Cardiac muscle cell (in vitro differentiated cells and primary cell): ENCODE measurements at regions not wholly inside any gene's neighbourhood (a gene's known extent, or its start where the extent isn't known, plus 50 kb on each side); places are given as distances from the start of the nearest gene placed in this dataset.
"Not testable (repeated sequence)": the region's sequence is repeated elsewhere in the genome, so short reads cannot be mapped to it uniquely, and the experiment has no call there.

ENCODE experiments used
- DNase-seq, 2 donors: peaks; one replicate each; pipeline versions ENCODE4 v3.0.0 to v3.0.0-alpha.2; 2010 to 2017; ENCODE audit warnings: low read depth in 1 of 2, low spot score in 1 of 2
- H3K27ac ChIP-seq: fragments of 200-600 bp; sonication (generic); 2 replicates; pipeline ENCODE4 v1.5.1; 2016
- H3K27me3 ChIP-seq: fragments of 200-600 bp; sonication (generic); 2 replicates; pipeline ENCODE4 v1.6.0; 2016; ENCODE audit warnings: control low read depth
- H3K36me3 ChIP-seq: fragments of 200-600 bp; sonication (generic); 2 replicates; pipeline ENCODE4 v1.5.1; 2016; ENCODE audit warnings: control low read depth
- H3K4me1 ChIP-seq: fragments of 200-600 bp; sonication (generic); 2 replicates; pipeline ENCODE4 v1.8.1; 2017; ENCODE audit warnings: low read depth, mild to moderate bottlenecking, mixed run types
- H3K4me3 ChIP-seq: fragments of 200-600 bp; sonication (generic); 2 replicates; pipeline ENCODE4 v1.5.1; 2016; ENCODE audit warnings: mild to moderate bottlenecking
- H3K9me3 ChIP-seq: fragments of 200-600 bp; sonication (generic); 2 replicates; pipeline ENCODE4 v1.5.1; 2017; ENCODE audit warnings: low read depth, mild to moderate bottlenecking, control low read depth
- CTCF ChIP-seq: IDR thresholded peaks from 2 replicates; pipeline ENCODE4 v1.5.1; 2012; ENCODE audit warnings: low read depth, mild to moderate bottlenecking, low read length

- no peak for DNase-seq
- no peak for TF ChIP-seq CTCF
- no peaks in the 10 kb centered on the region for H3K27me3 ChIP-seq
- H3K4me1 ChIP-seq, result peaks cover 5% of the 10 kb centered on the region
- no peak overlapping the region for H3K4me3 ChIP-seq
- H3K36me3 ChIP-seq, result no peaks in the 10 kb centered on the region
- H3K9me3 ChIP-seq, result no peaks in the 10 kb centered on the region
- H3K27ac ChIP-seq, result no peak overlapping the region
These were observed 98.0 kb upstream of the ELMO1 start for GRCh38 chr7:37546677-37547076.

GRCh38 chr7:37549076-37549931, 100.6 kb upstream of the ELMO1 start:
- Histone ChIP-seq H3K4me1 (peaks cover 5% of the 10 kb centered on the region), H3K27me3 (no peaks in the 10 kb centered on the region), H3K9me3 (no peaks in the 10 kb centered on the region), H3K36me3 (no peaks in the 10 kb centered on the region), H3K27ac (no peak overlapping the region), H3K4me3 (no peak overlapping the region)
- no peak for DNase-seq
- TF ChIP-seq CTCF, result no peak

- TF ChIP-seq CTCF, result no peak
These were observed 101.8 kb upstream of the ELMO1 start for GRCh38 chr7:37550426-37550825.

DNA sequence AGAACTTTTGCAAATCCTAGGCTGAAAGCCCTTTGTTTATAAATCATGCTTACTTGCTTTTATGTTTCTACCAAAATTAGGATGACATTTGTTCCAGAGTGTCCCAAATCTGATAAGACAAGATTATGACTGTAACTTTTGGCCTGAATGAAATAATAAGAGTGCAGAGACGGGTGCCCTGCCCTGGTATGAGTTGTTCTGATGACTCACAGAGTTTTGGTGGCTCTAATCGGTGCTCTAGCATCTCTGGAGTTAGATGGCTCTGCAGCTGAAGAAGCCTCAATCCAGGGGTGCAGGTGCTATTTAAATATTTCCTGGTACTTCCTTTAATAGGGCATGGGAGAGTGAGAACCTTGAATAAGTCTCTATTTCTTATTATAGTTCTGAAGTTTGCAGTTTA, 102.2 kb upstream of the ELMO1 start:
- TF ChIP-seq CTCF, result no peak
- DNase-seq, result no peak
- no peaks in the 10 kb centered on the region for H3K36me3 ChIP-seq
- no peaks in the 10 kb centered on the region for H3K27me3 ChIP-seq
- H3K9me3 ChIP-seq, result no peaks in the 10 kb centered on the region
- H3K4me1 ChIP-seq, result peaks cover 5% of the 10 kb centered on the region
- no peak overlapping the region for H3K27ac ChIP-seq
- H3K4me3 ChIP-seq, result no peak overlapping the region

More at GRCh38 chr7:37550426-37550825, 101.8 kb upstream of the ELMO1 start:
- DNase-seq, result no peak
- Histone ChIP-seq H3K9me3 (no peaks in the 10 kb centered on the region), H3K27ac (no peak overlapping the region), H3K27me3 (no peaks in the 10 kb centered on the region), H3K36me3 (no peaks in the 10 kb centered on the region), H3K4me3 (no peak overlapping the region), H3K4me1 (peaks cover 5% of the 10 kb centered on the region)

DNA sequence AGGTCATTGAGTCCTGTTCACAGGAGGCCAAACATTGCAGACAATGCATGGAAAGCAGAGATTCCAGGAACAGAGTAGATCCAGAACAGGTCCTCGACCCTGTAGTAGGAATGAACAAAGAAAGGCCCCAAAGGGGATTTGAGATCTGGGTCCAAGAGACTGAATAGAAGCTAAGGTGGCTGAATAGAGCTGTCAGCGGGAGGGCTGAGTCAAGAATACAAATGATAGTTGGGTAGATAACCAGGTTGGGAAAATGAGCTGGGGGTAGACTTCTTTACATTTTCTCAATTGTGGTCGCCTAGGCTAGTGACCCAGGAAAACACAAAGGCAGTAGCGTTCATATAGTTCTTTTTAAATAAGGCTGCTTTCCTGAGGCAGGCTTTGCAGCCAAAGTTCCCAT, 103.4 kb upstream of the ELMO1 start:
- no peak overlapping the region for H3K4me3 ChIP-seq
- no peaks in the 10 kb centered on the region for H3K36me3 ChIP-seq
- peaks cover 5% of the 10 kb centered on the region for H3K4me1 ChIP-seq
- TF ChIP-seq CTCF, result no peak
- H3K9me3 ChIP-seq, result no peaks in the 10 kb centered on the region
- DNase-seq, result no peak
- H3K27me3 ChIP-seq, result no peaks in the 10 kb centered on the region
- no peak overlapping the region for H3K27ac ChIP-seq

DNA sequence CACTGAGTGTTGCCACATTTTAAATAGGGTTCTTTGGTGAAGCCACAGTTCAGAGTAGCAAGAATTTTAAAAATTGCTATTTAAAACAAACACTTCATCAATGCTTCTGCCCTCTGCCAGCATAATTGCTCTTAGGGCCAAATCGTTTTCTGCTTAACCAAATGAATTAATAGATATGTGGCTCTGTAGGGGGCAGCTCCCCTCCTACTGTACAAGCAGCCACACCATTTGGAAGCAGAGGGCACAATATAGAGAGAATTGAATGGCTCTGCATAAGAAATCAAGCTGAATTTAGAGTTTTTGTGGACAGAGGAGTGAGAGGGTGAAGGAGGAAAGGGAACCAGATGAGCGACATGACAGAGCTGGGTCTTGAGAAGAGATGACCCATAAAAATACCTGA, 103.8 kb upstream of the ELMO1 start:
- H3K9me3 ChIP-seq, H3K4me1 ChIP-seq, H3K27ac ChIP-seq, DNase-seq, H3K36me3 ChIP-seq, H3K27me3 ChIP-seq, H3K4me3 ChIP-seq: not testable (repeated sequence)
